ENCODE measurements at regions not wholly inside any gene's neighbourhood (a gene's known extent, or its start where the extent isn't known, plus 50 kb on each side); places are given as distances from the start of the nearest gene placed in this dataset.

GRCh38 chr3:84100861-84101260 lies 857.9 kb upstream of the CADM2 start:
- TF ChIP-seq KLF16 (tag by site-specific recombination; IDR thresholded peaks at IDR 0.05) (no peak), ZNF548 (tag by site-specific recombination; IDR thresholded peaks at IDR 0.05) (no peak), CTCF (tag by site-specific recombination; IDR thresholded peaks at IDR 0.05) (no peak), ZNF324 (tag by site-specific recombination; IDR thresholded peaks at IDR 0.05) (no peak), SP3 (tag by site-specific recombination; IDR thresholded peaks at IDR 0.05) (no peak), ZSCAN16 (tag by site-specific recombination; IDR thresholded peaks at IDR 0.05) (no peak), ZBTB26 (tag by site-specific recombination; optimal IDR thresholded peaks at IDR 0.05) (no peak), OVOL3 (tag by site-specific recombination; IDR thresholded peaks at IDR 0.05) (no peak)

Measured in HEK293 (cell line).